GM21528 (cell line): ENCODE measurements at regions not wholly inside any gene's neighbourhood (a gene's known extent, or its start where the extent isn't known, plus 50 kb on each side); places are given as distances from the start of the nearest gene placed in this dataset.

Source experiments
- ATAC-seq: cut with Tn5 transposase; IDR thresholded peaks from one replicate; pipeline ENCODE4 v1.9.1; 2021; ENCODE audit warnings: mild to moderate bottlenecking, moderate library complexity; ENCODE audit not compliant: unreplicated experiment, low FRiP score

GRCh38 chr1:239723776-239724367 is 337.5 kb downstream of the CHRM3 start:
- ATAC-seq: no peak

- ATAC-seq: no peak
Observed at GRCh38 chr1:239725371-239725770, 339.0 kb downstream of the CHRM3 start.

- no peak for ATAC-seq
Observed at GRCh38 chr1:239725933-239726332, 339.6 kb downstream of the CHRM3 start.

- ATAC-seq: no peak
Observed at GRCh38 chr1:239730378-239730777, 344.0 kb downstream of the CHRM3 start.

GRCh38 chr1:239731082-239731748 is 344.8 kb downstream of the CHRM3 start:
- no peak for ATAC-seq

GRCh38 chr1:239732770-239733169 is 346.4 kb downstream of the CHRM3 start:
- no peak for ATAC-seq

GRCh38 chr1:239733995-239734394 is 347.6 kb downstream of the CHRM3 start:
- ATAC-seq: no peak

DNA sequence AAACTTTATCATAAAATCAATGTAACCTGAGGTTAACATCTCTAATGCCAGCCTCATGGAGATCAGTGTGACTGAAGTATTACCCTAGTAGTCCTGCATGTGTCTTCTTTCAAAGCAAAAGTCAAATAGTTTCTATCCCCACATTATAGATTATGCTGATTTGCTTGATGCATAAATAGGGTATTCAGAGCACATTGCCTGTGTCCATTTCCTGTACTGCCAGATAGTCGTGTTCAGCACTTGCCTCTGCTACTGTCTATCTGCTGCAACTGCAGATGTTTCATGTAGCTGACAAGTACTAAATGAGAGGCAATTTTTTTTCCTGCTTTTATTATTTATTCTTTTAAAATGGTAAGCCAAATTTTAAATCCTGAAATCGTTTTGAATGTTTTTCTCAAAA is 348.7 kb downstream of the CHRM3 start:
- ATAC-seq: no peak

GRCh38 chr1:239736479-239736878 is 350.1 kb downstream of the CHRM3 start:
- no peak for ATAC-seq

GRCh38 chr1:239739375-239739774 is 352.3 kb upstream of the FMN2 start:
- ATAC-seq: no peak

- no peak for ATAC-seq
Observed at GRCh38 chr1:239739919-239740318, 351.8 kb upstream of the FMN2 start.

DNA sequence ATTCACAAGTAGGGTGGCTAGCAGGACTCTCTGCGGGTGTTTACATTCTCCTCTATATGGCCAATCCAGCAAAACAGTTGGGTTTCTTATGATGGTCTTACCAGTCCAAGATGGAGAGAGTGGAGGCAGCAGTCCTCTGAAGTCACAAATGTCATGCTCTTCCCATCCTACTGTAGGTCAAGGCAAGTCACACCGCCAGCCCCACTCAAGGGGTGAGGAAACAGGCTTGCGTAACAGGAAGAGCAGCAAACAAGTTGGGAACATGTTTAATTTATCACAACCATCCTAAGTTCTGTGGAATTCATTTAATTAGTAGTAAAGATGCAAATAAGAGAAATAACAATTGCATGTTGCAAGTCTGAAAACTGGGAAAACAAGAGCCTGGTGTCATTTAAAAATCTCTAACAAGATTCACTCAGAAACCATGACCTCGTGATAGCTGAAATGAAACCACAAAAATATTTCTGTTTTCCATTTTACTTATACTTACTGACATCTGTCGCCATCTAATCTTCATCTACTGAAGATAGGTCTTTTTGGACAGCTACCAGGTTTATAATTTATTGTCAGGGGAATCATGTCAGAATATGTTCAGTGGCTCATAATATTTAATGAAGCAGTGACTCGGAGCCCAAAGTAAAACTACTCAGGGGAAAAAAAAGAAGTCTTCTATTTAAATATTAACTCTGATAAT is 349.1 kb upstream of the FMN2 start:
- no peak for ATAC-seq

GRCh38 chr1:239744851-239745250 is 346.8 kb upstream of the FMN2 start:
- no peak for ATAC-seq

DNA sequence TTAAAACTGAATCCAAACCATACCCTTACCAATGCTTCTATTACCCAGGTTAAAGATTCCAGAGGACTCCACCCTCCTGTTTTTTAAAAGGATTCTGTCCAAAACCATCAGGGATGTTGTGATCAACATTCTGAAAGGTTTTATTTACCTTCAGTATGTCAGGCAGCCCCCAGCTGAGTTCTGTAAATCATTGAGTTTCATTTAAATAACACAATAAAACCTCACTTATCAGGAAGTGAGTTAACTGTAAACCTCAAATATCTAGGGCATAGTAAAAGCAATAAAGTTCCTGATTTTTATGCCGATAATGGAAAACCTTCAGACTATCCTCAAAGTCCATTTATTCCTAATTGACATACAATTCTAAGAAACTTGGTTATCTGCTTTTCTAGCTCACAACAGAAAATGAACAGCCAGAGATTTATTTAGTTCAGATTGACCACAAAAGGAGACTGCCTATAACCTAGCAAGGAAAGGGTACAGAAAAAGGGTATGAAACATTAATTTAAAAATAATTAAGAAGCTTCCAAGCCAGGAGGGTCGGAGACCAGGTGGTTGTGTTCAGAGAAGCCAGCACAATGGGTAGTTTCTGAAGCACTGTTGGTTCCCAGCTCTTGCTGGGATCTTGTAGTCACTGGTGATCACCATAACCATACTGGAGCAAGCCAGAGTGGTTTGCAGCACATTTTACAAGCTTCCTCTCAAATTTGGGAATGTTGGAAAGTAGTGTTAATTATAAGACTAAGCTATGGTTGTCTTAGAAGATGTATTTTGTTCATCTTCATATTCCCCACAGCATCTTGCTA is 336.4 kb upstream of the FMN2 start:
- ATAC-seq: no peak

GRCh38 chr1:239757716-239758115 is 334.0 kb upstream of the FMN2 start:
- no peak for ATAC-seq

- no peak for ATAC-seq
Observed at GRCh38 chr1:239758756-239759155, 332.9 kb upstream of the FMN2 start.

GRCh38 chr1:239761509-239761908 is 330.2 kb upstream of the FMN2 start:
- no peak for ATAC-seq

DNA sequence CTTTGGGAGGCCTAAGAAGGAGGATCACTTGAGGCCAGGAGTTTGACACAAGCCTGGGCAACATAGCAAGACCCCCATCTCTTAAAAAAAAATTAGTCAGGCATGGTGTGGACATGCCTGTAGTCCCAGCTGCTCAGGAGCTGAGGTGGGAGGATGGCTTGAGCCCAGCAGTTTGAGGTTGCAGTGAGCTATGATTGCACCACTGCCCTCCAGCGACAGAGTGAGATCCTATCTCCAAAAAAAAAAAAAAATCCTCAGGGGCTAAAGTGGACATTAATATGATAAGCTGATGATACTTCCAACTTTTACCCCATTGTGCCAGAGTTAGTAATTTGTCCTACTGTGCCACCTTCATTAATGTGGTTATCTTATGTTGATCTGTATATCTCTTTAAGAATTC is 327.8 kb upstream of the FMN2 start:
- no peak for ATAC-seq

GRCh38 chr1:239764546-239764945 is 327.1 kb upstream of the FMN2 start:
- ATAC-seq: no peak

GRCh38 chr1:239765163-239765562 is 326.5 kb upstream of the FMN2 start:
- no peak for ATAC-seq

GRCh38 chr1:239771550-239771949 is 320.1 kb upstream of the FMN2 start:
- no peak for ATAC-seq
